Osteocyte (in vitro differentiated cells): ENCODE measurements at regions not wholly inside any gene's neighbourhood (a gene's known extent, or its start where the extent isn't known, plus 50 kb on each side); places are given as distances from the start of the nearest gene placed in this dataset.

Source experiments
- DNase-seq: peaks from one replicate; pipeline ENCODE4 v3.0.0; 2021; ENCODE audit warnings: mixed read lengths; ENCODE audit not compliant: unreplicated experiment; ENCODE audit errors: extremely low spot score
- H3K27ac Mint-ChIP-seq: one replicate; pipeline ENCODE4 v1.8.0; 2021; ENCODE audit warnings: mild to moderate bottlenecking, mixed read lengths; ENCODE audit not compliant: unreplicated experiment
- H3K27me3 Mint-ChIP-seq: one replicate; pipeline ENCODE4 v1.8.0; 2021; ENCODE audit warnings: mixed read lengths; ENCODE audit not compliant: unreplicated experiment
- H3K36me3 Mint-ChIP-seq: one replicate; pipeline ENCODE4 v1.8.0; 2021; ENCODE audit warnings: mixed read lengths; ENCODE audit not compliant: unreplicated experiment
- H3K4me1 Mint-ChIP-seq: one replicate; pipeline ENCODE4 v1.8.0; 2021; ENCODE audit warnings: mixed read lengths; ENCODE audit not compliant: unreplicated experiment
- H3K4me3 Mint-ChIP-seq: one replicate; pipeline ENCODE4 v1.8.0; 2021; ENCODE audit warnings: mild to moderate bottlenecking, moderate library complexity, mixed read lengths; ENCODE audit not compliant: unreplicated experiment
- H3K9me3 Mint-ChIP-seq: one replicate; pipeline ENCODE4 v1.8.0; 2021; ENCODE audit warnings: mixed read lengths; ENCODE audit not compliant: unreplicated experiment
- CTCF ChIP-seq: fragments of 200-600 bp; sonication (generic); IDR thresholded peaks from 2 replicates; pipeline ENCODE4 v1.5.0; 2021; ENCODE audit warnings: antibody characterized with exemption, mild to moderate bottlenecking, moderate library complexity

- Mint-ChIP-seq H3K9me3 (peaks cover 7% of the 10 kb centered on the region), H3K27me3 (no peaks in the 10 kb centered on the region), H3K4me1 (no peaks in the 10 kb centered on the region), H3K36me3 (no peaks in the 10 kb centered on the region), H3K4me3 (no peak overlapping the region), H3K27ac (no peak overlapping the region)
- no peak for TF ChIP-seq CTCF
- no peak for DNase-seq
Measured at GRCh38 chr2:22198381-22199283, 1074.9 kb downstream of the TDRD15 start.

- no peak for TF ChIP-seq CTCF
- H3K9me3 Mint-ChIP-seq, result peaks cover 11% of the 10 kb centered on the region
- H3K4me3 Mint-ChIP-seq, result no peak overlapping the region
- no peak overlapping the region for H3K27ac Mint-ChIP-seq
- DNase-seq, result no peak
- no peaks in the 10 kb centered on the region for H3K36me3 Mint-ChIP-seq
- no peaks in the 10 kb centered on the region for H3K4me1 Mint-ChIP-seq
- no peaks in the 10 kb centered on the region for H3K27me3 Mint-ChIP-seq
Measured at GRCh38 chr2:22199994-22200393, 1076.2 kb downstream of the TDRD15 start.

- no peak overlapping the region for H3K4me3 Mint-ChIP-seq
- H3K36me3 Mint-ChIP-seq, result no peaks in the 10 kb centered on the region
- peaks cover 16% of the 10 kb centered on the region for H3K9me3 Mint-ChIP-seq
- DNase-seq, result no peak
- no peak overlapping the region for H3K27ac Mint-ChIP-seq
- no peak for TF ChIP-seq CTCF
- no peaks in the 10 kb centered on the region for H3K4me1 Mint-ChIP-seq
- no peaks in the 10 kb centered on the region for H3K27me3 Mint-ChIP-seq
Measured at GRCh38 chr2:22209545-22209944, 1085.8 kb downstream of the TDRD15 start.

GRCh38 chr2:22213237-22213636 lies 1089.5 kb downstream of the TDRD15 start:
- no peaks in the 10 kb centered on the region for H3K36me3 Mint-ChIP-seq
- H3K4me3 Mint-ChIP-seq, result no peak overlapping the region
- no peaks in the 10 kb centered on the region for H3K4me1 Mint-ChIP-seq
- DNase-seq, result no peak
- H3K9me3 Mint-ChIP-seq, result peaks cover 17% of the 10 kb centered on the region
- no peak for TF ChIP-seq CTCF
- H3K27me3 Mint-ChIP-seq, result no peaks in the 10 kb centered on the region
- no peak overlapping the region for H3K27ac Mint-ChIP-seq

- no peaks in the 10 kb centered on the region for H3K27me3 Mint-ChIP-seq
- TF ChIP-seq CTCF, result no peak
- H3K4me1 Mint-ChIP-seq, result no peaks in the 10 kb centered on the region
- no peak overlapping the region for H3K4me3 Mint-ChIP-seq
- no peaks in the 10 kb centered on the region for H3K36me3 Mint-ChIP-seq
- H3K27ac Mint-ChIP-seq, result no peak overlapping the region
- DNase-seq, result no peak
- peaks cover 12% of the 10 kb centered on the region for H3K9me3 Mint-ChIP-seq
Measured at GRCh38 chr2:22215517-22215916, 1091.7 kb downstream of the TDRD15 start.
